MM.1S (cell line): ENCODE measurements at regions not wholly inside any gene's neighbourhood (a gene's known extent, or its start where the extent isn't known, plus 50 kb on each side); places are given as distances from the start of the nearest gene placed in this dataset.
"Not testable (repeated sequence)": the region's sequence is repeated elsewhere in the genome, so short reads cannot be mapped to it uniquely, and the experiment has no call there.

ENCODE experiments used
- DNase-seq: peaks from one replicate; pipeline ENCODE4 v3.0.0-alpha.2; 2015
- H2AFZ ChIP-seq: fragments of 300-600 bp; sonication (generic); 2 replicates; pipeline ENCODE4 v1.6.0; 2016; ENCODE audit warnings: antibody characterized with exemption, low read length
- H3F3A ChIP-seq: fragments of 300-600 bp; sonication (generic); 2 replicates; pipeline ENCODE4 v1.6.1; 2016; ENCODE audit warnings: mild to moderate bottlenecking, antibody characterized with exemption, low read length, moderate library complexity, mixed read lengths; ENCODE audit not compliant: insufficient read depth
- H3K27ac ChIP-seq: fragments of 300-600 bp; sonication (generic); 2 replicates; pipeline ENCODE4 v1.5.1; 2016; ENCODE audit warnings: mild to moderate bottlenecking, low read length
- H3K27me3 ChIP-seq: fragments of 300-600 bp; sonication (generic); replicated peaks from 2 replicates; pipeline ENCODE4 v1.6.0; 2016; ENCODE audit warnings: low read length; ENCODE audit not compliant: insufficient read depth
- H3K36me3 ChIP-seq: fragments of 300-600 bp; sonication (generic); replicated peaks from 2 replicates; pipeline ENCODE4 v1.6.1; 2016; ENCODE audit warnings: mild to moderate bottlenecking, low read length, mixed read lengths; ENCODE audit not compliant: insufficient read depth
- H3K4me1 ChIP-seq: fragments of 300-600 bp; sonication (generic); 2 replicates; pipeline ENCODE4 v1.6.1; 2016; ENCODE audit warnings: low read length, mixed read lengths
- H3K4me2 ChIP-seq: fragments of 300-600 bp; sonication (generic); 2 replicates; pipeline ENCODE4 v1.6.0; 2016; ENCODE audit warnings: low read depth, low read length
- H3K4me3 ChIP-seq: fragments of 300-600 bp; sonication (generic); 2 replicates; pipeline ENCODE4 v1.5.1; 2016; ENCODE audit warnings: low read length, mixed read lengths
- H3K79me2 ChIP-seq: fragments of 300-600 bp; sonication (generic); 2 replicates; pipeline ENCODE4 v1.6.1; 2016; ENCODE audit warnings: mixed run types, low read length, mixed read lengths
- H3K9ac ChIP-seq: fragments of 300-600 bp; sonication (generic); 2 replicates; pipeline ENCODE4 v1.6.1; 2016; ENCODE audit warnings: low read length, mixed read lengths
- H3K9me2 ChIP-seq: fragments of 300-600 bp; sonication (generic); replicated peaks from 2 replicates; pipeline ENCODE4 v1.6.1; 2016; ENCODE audit warnings: mild to moderate bottlenecking, low read length, mixed read lengths; ENCODE audit not compliant: insufficient read depth
- H3K9me3 ChIP-seq: fragments of 300-600 bp; sonication (generic); replicated peaks from 2 replicates; pipeline ENCODE4 v1.6.1; 2016; ENCODE audit warnings: mild to moderate bottlenecking, low read length, mixed read lengths; ENCODE audit not compliant: insufficient read depth
- H4K20me1 ChIP-seq: fragments of 300-600 bp; sonication (generic); 2 replicates; pipeline ENCODE4 v1.6.1; 2016; ENCODE audit warnings: mild to moderate bottlenecking, low read length, moderate library complexity, mixed read lengths; ENCODE audit not compliant: insufficient read depth
- CTCF ChIP-seq: fragments of 300-600 bp; sonication (generic); IDR thresholded peaks from 2 replicates; pipeline ENCODE4 v1.5.1; 2016; ENCODE audit warnings: antibody characterized with exemption, low read length, mixed read lengths
- EZH2 ChIP-seq: fragments of 300-600 bp; sonication (generic); optimal IDR thresholded peaks from 2 replicates; pipeline ENCODE3; 2017; ENCODE audit warnings: low read depth, mild to moderate bottlenecking, antibody characterized with exemption, low read length, mixed read lengths
- EZH2phosphoT487 ChIP-seq: fragments of 300-600 bp; sonication (generic); IDR thresholded peaks from 2 replicates; pipeline ENCODE4 v1.6.1; 2018; ENCODE audit warnings: antibody characterized with exemption, low read length

GRCh38 chr11:100594320-100594719, 92.8 kb upstream of the ARHGAP42 start:
- Histone ChIP-seq H3K9me3 (no peaks in the 10 kb centered on the region), H3K4me2 (no peak overlapping the region), H2AFZ (no peak overlapping the region), H3K4me3 (no peak overlapping the region), H3K36me3 (no peaks in the 10 kb centered on the region), H3K79me2 (no peaks in the 10 kb centered on the region), H3K9ac (no peak overlapping the region), H3K27ac (no peak overlapping the region), H3K27me3 (no peaks in the 10 kb centered on the region), H3F3A (no peaks in the 10 kb centered on the region), H3K9me2 (no peaks in the 10 kb centered on the region), H3K4me1 (no peaks in the 10 kb centered on the region), H4K20me1 (no peaks in the 10 kb centered on the region)
- no peak for DNase-seq
- no peak for TF ChIP-seq CTCF
- no peak for TF ChIP-seq EZH2phosphoT487
- TF ChIP-seq EZH2: no peak

GRCh38 chr11:100600941-100601340, 86.1 kb upstream of the ARHGAP42 start:
- H3K4me3 ChIP-seq: no peak overlapping the region
- no peak overlapping the region for H3K27ac ChIP-seq
- no peak overlapping the region for H3K4me2 ChIP-seq
- no peak overlapping the region for H3K9ac ChIP-seq
- no peak overlapping the region for H2AFZ ChIP-seq
- no peaks in the 10 kb centered on the region for H4K20me1 ChIP-seq
- H3K9me3 ChIP-seq: no peaks in the 10 kb centered on the region
- DNase-seq: no peak
- H3K9me2 ChIP-seq: no peaks in the 10 kb centered on the region
- H3F3A ChIP-seq: no peaks in the 10 kb centered on the region
- no peak for TF ChIP-seq EZH2phosphoT487
- no peak for TF ChIP-seq CTCF
- TF ChIP-seq EZH2: no peak
- no peaks in the 10 kb centered on the region for H3K4me1 ChIP-seq
- no peaks in the 10 kb centered on the region for H3K36me3 ChIP-seq
- H3K79me2 ChIP-seq: no peaks in the 10 kb centered on the region
- H3K27me3 ChIP-seq: no peaks in the 10 kb centered on the region

GRCh38 chr11:100602716-100603115, 84.4 kb upstream of the ARHGAP42 start:
- Histone ChIP-seq H2AFZ (no peak overlapping the region), H3K4me1 (no peaks in the 10 kb centered on the region), H3K4me2 (no peak overlapping the region), H3K79me2 (no peaks in the 10 kb centered on the region), H3K4me3 (no peak overlapping the region), H3K27me3 (no peaks in the 10 kb centered on the region), H3K9ac (no peak overlapping the region), H3F3A (no peaks in the 10 kb centered on the region), H3K27ac (no peak overlapping the region), H3K9me2 (no peaks in the 10 kb centered on the region), H4K20me1 (no peaks in the 10 kb centered on the region), H3K36me3 (no peaks in the 10 kb centered on the region), H3K9me3 (no peaks in the 10 kb centered on the region)
- TF ChIP-seq EZH2phosphoT487 (no peak), CTCF (no peak), EZH2 (no peak)
- no peak for DNase-seq

GRCh38 chr11:100607761-100608160, 79.3 kb upstream of the ARHGAP42 start:
- H4K20me1 ChIP-seq, H3K27me3 ChIP-seq, H3K4me2 ChIP-seq, H3K4me3 ChIP-seq, H2AFZ ChIP-seq, H3K9me2 ChIP-seq, H3K9ac ChIP-seq, H3K4me1 ChIP-seq, H3K79me2 ChIP-seq, H3K27ac ChIP-seq, H3F3A ChIP-seq, H3K36me3 ChIP-seq, H3K9me3 ChIP-seq, DNase-seq: not testable (repeated sequence)
